Testis (tissue), 2 donors: ENCODE measurements at regions not wholly inside any gene's neighbourhood (a gene's known extent, or its start where the extent isn't known, plus 50 kb on each side); places are given as distances from the start of the nearest gene placed in this dataset.

Source experiments
- DNase-seq: peaks from one replicate; pipeline ENCODE4 v3.0.0-alpha.2; 2019
- H3K27ac ChIP-seq, 2 donors: fragments of 200-600 bp; sonication (generic); one replicate each; pipeline ENCODE4 v1.5.1; 2019
- H3K27me3 ChIP-seq: fragments of 200-600 bp; sonication (generic); one replicate; pipeline ENCODE4 v1.5.1; 2019
- H3K36me3 ChIP-seq: fragments of 200-600 bp; sonication (generic); one replicate; pipeline ENCODE4 v1.5.1; 2017; ENCODE audit warnings: low read depth; ENCODE audit errors: missing control alignments
- H3K4me1 ChIP-seq: fragments of 200-600 bp; sonication (generic); one replicate; pipeline ENCODE4 v1.5.1; 2019
- H3K4me3 ChIP-seq, 2 donors: fragments of 200-600 bp; sonication (generic); one replicate each; pipeline ENCODE4 v1.5.1; 2017 to 2019
- H3K9me3 ChIP-seq: fragments of 200-600 bp; sonication (generic); one replicate; pipeline ENCODE4 v1.5.1; 2017
- CTCF ChIP-seq, 3 experiments: fragments of 450-650 bp in 2 of 3; fragments of 200-600 bp in 1 of 3; sonication (generic) in 1 of 3; IDR thresholded peaks; one replicate each; pipeline ENCODE4 v1.5.1; 2016 to 2019; ENCODE audit warnings: antibody characterized with exemption in 3 of 3, mild to moderate bottlenecking in 2 of 3, moderate library complexity in 1 of 3
- POLR2A ChIP-seq: fragments of 450-650 bp; IDR thresholded peaks from one replicate; pipeline ENCODE4 v1.6.1; 2017; ENCODE audit warnings: antibody characterized with exemption, mild to moderate bottlenecking, moderate library complexity
- WGBS, 2 donors: methylation state at CpG; one replicate each; pipeline ENCODE4 v1.1.5; 2018; 5-methylcytosine and 5-hydroxymethylcytosine counted together
- intact Hi-C: fragments of 100-400 bp; cut with DNase I; formaldehyde crosslinking; loops from one replicate; pipeline ENCODE4 v1.15.1; 2023; ENCODE audit warnings: low total_unique reads

DNA sequence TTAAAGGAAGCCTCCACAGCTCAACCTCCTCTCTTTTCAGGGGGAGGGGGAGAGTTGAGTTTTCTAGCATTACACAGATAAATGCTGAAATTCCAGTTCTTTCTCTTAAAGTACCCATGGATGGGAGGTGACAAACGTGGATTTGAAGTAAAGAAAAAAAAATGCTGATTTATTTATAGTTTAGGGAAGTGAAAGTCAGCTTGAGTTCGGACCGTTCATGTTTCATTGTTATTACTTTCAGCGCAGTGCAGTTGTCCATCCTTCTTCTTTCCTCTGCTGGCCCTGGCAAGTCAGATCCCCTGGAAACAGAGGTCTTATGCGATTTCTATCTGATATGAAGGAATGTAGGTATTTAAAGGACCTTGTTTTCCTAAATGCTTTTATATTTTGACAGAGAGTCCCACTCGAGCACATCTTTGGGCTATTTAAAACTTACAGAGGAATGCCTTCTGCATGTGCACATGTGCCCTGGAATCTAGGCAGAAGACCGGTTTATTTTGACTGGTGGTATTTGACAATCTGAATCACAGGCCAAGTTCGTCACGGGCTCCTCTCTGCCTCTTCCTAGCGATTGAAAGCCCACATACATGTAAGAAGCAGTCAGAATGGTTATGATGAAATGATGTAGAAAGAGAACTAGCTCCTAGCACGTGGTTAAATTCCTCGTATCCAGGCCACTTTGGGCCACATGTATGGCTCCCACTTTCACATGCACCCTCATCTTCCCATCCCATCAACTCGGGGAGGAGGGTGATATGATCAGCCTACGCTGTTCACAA is 385.2 kb upstream of the KLF4 start:
- intact Hi-C loops = no loop called here
- 78 to 83% methylated on average over 14 of the region's 14 CpGs for WGBS, 2 donors
- Histone ChIP-seq H3K4me3 (no peak overlapping the region), H3K27me3 (no peaks in the 10 kb centered on the region), H3K4me1 (no peaks in the 10 kb centered on the region), H3K27ac (no peak overlapping the region), H3K9me3 (no peaks in the 10 kb centered on the region), H3K36me3 (no peaks in the 10 kb centered on the region)
- no peak for TF ChIP-seq CTCF (IDR thresholded peaks at IDR 0.05)
- no peak for TF ChIP-seq POLR2A
- DNase-seq = no peak

DNA sequence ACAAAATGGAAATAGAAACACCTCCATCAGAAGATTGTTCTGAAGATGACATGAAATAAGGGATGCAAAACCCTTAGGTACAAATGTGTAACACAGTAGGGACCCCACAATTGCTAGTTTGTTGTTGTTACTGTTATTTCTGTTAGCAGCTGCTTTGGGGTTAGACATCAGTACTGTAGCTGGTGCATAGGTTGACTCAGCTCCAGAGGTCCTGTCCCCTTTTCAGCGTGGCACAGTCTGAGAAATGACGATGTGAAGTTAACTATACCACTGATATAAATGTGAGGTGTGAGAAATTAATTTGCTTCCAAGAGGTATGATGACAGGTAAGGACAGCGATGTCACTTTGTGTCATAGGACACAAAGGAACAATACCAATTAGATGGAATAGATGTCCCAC is 384.6 kb upstream of the KLF4 start:
- H3K4me1 ChIP-seq = no peaks in the 10 kb centered on the region
- intact Hi-C loops = no loop called here
- no peak for TF ChIP-seq POLR2A
- no peak for TF ChIP-seq CTCF (IDR thresholded peaks at IDR 0.05)
- no peak for DNase-seq
- WGBS, 2 donors = 83 to 88% methylated on average over 3 of the region's 3 CpGs
- H3K27me3 ChIP-seq = no peaks in the 10 kb centered on the region
- H3K36me3 ChIP-seq = no peaks in the 10 kb centered on the region
- no peaks in the 10 kb centered on the region for H3K9me3 ChIP-seq
- H3K27ac ChIP-seq = no peak overlapping the region
- no peak overlapping the region for H3K4me3 ChIP-seq

- Histone ChIP-seq H3K4me3 (no peak overlapping the region), H3K9me3 (no peaks in the 10 kb centered on the region), H3K4me1 (peaks cover 7% of the 10 kb centered on the region), H3K27ac (no peak overlapping the region), H3K36me3 (no peaks in the 10 kb centered on the region), H3K27me3 (no peaks in the 10 kb centered on the region)
- WGBS, 2 donors = 79 to 90% methylated on average over 3 of the region's 3 CpGs
- TF ChIP-seq CTCF (IDR thresholded peaks at IDR 0.05) = no peak
- no peak for TF ChIP-seq POLR2A
- intact Hi-C loops = no loop called here
- DNase-seq = no peak
Measured at GRCh38 chr9:107872457-107873192, 383.1 kb upstream of the KLF4 start.

- WGBS, 2 donors = 88 to 93% methylated on average over 3 of the region's 3 CpGs
Measured at GRCh38 chr9:107870927-107871680, 381.5 kb upstream of the KLF4 start.

More at GRCh38 chr9:107870927-107871680, 381.5 kb upstream of the KLF4 start:
- Histone ChIP-seq H3K9me3 (no peaks in the 10 kb centered on the region), H3K27me3 (no peaks in the 10 kb centered on the region), H3K27ac (no peak overlapping the region), H3K36me3 (no peaks in the 10 kb centered on the region), H3K4me1 (peaks cover 16% of the 10 kb centered on the region), H3K4me3 (no peak overlapping the region)
- TF ChIP-seq POLR2A (no peak), CTCF (IDR thresholded peaks at IDR 0.05) (no peak)
- no peak for DNase-seq
- intact Hi-C loops = no loop called here
